B cell (primary cell): ENCODE measurements at regions not wholly inside any gene's neighbourhood (a gene's known extent, or its start where the extent isn't known, plus 50 kb on each side); places are given as distances from the start of the nearest gene placed in this dataset.

Experiments
- ATAC-seq: fragments of 200-7000 bp; cut with Tn5 transposase; one replicate; pipeline ENCODE4 v1.10.0; 2021; ENCODE audit warnings: low read depth, mild to moderate bottlenecking, moderate number of reproducible peaks, moderate library complexity
- CTCF ChIA-PET: fragments of 350-600 bp; sonication (Branson Sonifier 250); formaldehyde crosslinking; loops from one replicate; lab custom pipeline; 2021; ENCODE audit warnings: antibody characterized with exemption, inconsistent platforms; lab: Charles Lee
- POLR2A ChIA-PET: fragments of 350-600 bp; sonication (Branson Sonifier 250); formaldehyde crosslinking; loops from one replicate; lab custom pipeline; 2021; ENCODE audit warnings: antibody characterized with exemption; lab: Charles Lee
- DNase-seq: peaks from one replicate; pipeline ENCODE4 v3.0.0; 2013
- H2AFZ ChIP-seq: 2 replicates; pipeline ENCODE4 v1.6.1; 2012; ENCODE audit warnings: mild to moderate bottlenecking, low read depth, low read length; ENCODE audit not compliant: insufficient read depth, poor library complexity, severe bottlenecking
- H3K27ac ChIP-seq, 2 donors: 1 replicate in 1 of 2; 2 replicates in 1 of 2; pipeline ENCODE4 v1.5.1; 2012 to 2013; ENCODE audit warnings: low read length in 2 of 2, mild to moderate bottlenecking in 2 of 2, moderate library complexity in 1 of 2
- H3K27me3 ChIP-seq, 4 experiments: fragments of 200-600 bp in 1 of 4; sonication (generic) in 1 of 4; replicated peaks in 1 of 4; 1 replicate in 2 of 4; 2 replicates in 2 of 4; pipeline versions ENCODE4 v1.6.1 to v1.7.0; 2013 to 2016; ENCODE audit warnings: low read length in 3 of 4, mild to moderate bottlenecking in 2 of 4, mixed read lengths in 1 of 4, moderate library complexity in 1 of 4; ENCODE audit not compliant: insufficient read depth in 4 of 4, control insufficient read depth in 3 of 4; ENCODE audit errors: control extremely low read depth in 1 of 4
- H3K36me3 ChIP-seq, 2 experiments: replicated peaks in 1 of 2; 1 replicate in 1 of 2; 2 replicates in 1 of 2; pipeline versions ENCODE4 v1.6.1 to v1.7.1; 2013; ENCODE audit warnings: low read length in 1 of 2; ENCODE audit not compliant: insufficient read depth in 2 of 2, control insufficient read depth in 1 of 2; ENCODE audit errors: control extremely low read depth in 1 of 2, extremely low read depth in 1 of 2
- H3K4me1 ChIP-seq, 2 donors: fragments of 200-600 bp in 1 of 2; sonication (generic) in 1 of 2; 1 replicate in 1 of 2; 2 replicates in 1 of 2; pipeline versions ENCODE4 v1.5.1 to v1.6.1; 2013 to 2017; ENCODE audit warnings: low read length in 2 of 2; ENCODE audit not compliant: control insufficient read depth in 2 of 2, insufficient read depth in 2 of 2
- H3K4me2 ChIP-seq: replicated peaks from 2 replicates; pipeline ENCODE3; 2012; ENCODE audit warnings: mild to moderate bottlenecking, low read depth, low read length; ENCODE audit not compliant: poor library complexity, severe bottlenecking
- H3K4me3 ChIP-seq, 5 experiments: fragments of 200-600 bp in 1 of 5; sonication (generic) in 1 of 5; 1 replicate in 3 of 5; 2 replicates in 2 of 5; pipeline versions ENCODE4 v1.5.1 to v1.7.0; 2011 to 2016; ENCODE audit warnings: low read length in 4 of 5, mild to moderate bottlenecking in 4 of 5, low read depth in 2 of 5, control low read depth in 1 of 5, moderate library complexity in 1 of 5; ENCODE audit not compliant: insufficient read depth in 1 of 5; ENCODE audit errors: control extremely low read depth in 1 of 5, extremely low read depth in 1 of 5
- H3K79me2 ChIP-seq: fragments of 200-600 bp; sonication (generic); one replicate; pipeline ENCODE4 v1.6.0; 2016; ENCODE audit warnings: low read length; ENCODE audit not compliant: control insufficient read depth, insufficient read depth
- H3K9ac ChIP-seq: fragments of 200-600 bp; sonication (generic); 2 replicates; pipeline ENCODE4 v1.6.1; 2017; ENCODE audit warnings: mild to moderate bottlenecking, low read length, moderate library complexity
- H3K9me3 ChIP-seq, 3 donors: one replicate each; pipeline versions ENCODE4 v1.6.1 to v1.7.1; 2013; ENCODE audit warnings: low read length in 2 of 3; ENCODE audit not compliant: control insufficient read depth in 2 of 3, insufficient read depth in 1 of 3; ENCODE audit errors: control extremely low read depth in 1 of 3
- H4K20me1 ChIP-seq: 2 replicates; pipeline ENCODE4 v1.6.0; 2012; ENCODE audit warnings: mild to moderate bottlenecking, low read length; ENCODE audit not compliant: insufficient read depth, control insufficient read depth, poor library complexity, severe bottlenecking
- H3K27ac Mint-ChIP-seq: one replicate; pipeline ENCODE4 v1.8.0; 2021; ENCODE audit warnings: mixed read lengths
- H3K27me3 Mint-ChIP-seq: one replicate; pipeline ENCODE4 v1.8.0; 2021; ENCODE audit warnings: mixed read lengths
- H3K4me1 Mint-ChIP-seq: one replicate; pipeline ENCODE4 v1.8.0; 2021; ENCODE audit warnings: mixed read lengths
- H3K4me3 Mint-ChIP-seq: one replicate; pipeline ENCODE4 v1.8.0; 2021; ENCODE audit warnings: mixed read lengths
- H3K9me3 Mint-ChIP-seq: one replicate; pipeline ENCODE4 v1.8.0; 2022; ENCODE audit warnings: mixed read lengths; ENCODE audit not compliant: insufficient read depth
- EZH2 ChIP-seq: IDR thresholded peaks from 2 replicates; pipeline ENCODE4 v1.6.1; 2012; ENCODE audit warnings: borderline replicate concordance, low read depth, mild to moderate bottlenecking, moderate library complexity, low read length; ENCODE audit not compliant: insufficient read depth, poor library complexity, severe bottlenecking
- WGBS: methylation state at CpG from one replicate; pipeline ENCODE4 v1.1.5; 2013; ENCODE audit warnings: missing lambda C conversion rate; ENCODE audit not compliant: insufficient coverage; 5-methylcytosine and 5-hydroxymethylcytosine counted together
- intact Hi-C: fragments of 100-400 bp; cut with micrococcal nuclease; formaldehyde crosslinking; loops from one replicate; pipeline ENCODE4 v1.10.0; 2022
- TF ChIP-seq, protein P1 (sequence below): fragments of 200-600 bp; IDR thresholded peaks from one replicate; pipeline ENCODE4 v1.8.0; 2022; ENCODE audit warnings: antibody characterized with exemption, mild to moderate bottlenecking

DNA sequence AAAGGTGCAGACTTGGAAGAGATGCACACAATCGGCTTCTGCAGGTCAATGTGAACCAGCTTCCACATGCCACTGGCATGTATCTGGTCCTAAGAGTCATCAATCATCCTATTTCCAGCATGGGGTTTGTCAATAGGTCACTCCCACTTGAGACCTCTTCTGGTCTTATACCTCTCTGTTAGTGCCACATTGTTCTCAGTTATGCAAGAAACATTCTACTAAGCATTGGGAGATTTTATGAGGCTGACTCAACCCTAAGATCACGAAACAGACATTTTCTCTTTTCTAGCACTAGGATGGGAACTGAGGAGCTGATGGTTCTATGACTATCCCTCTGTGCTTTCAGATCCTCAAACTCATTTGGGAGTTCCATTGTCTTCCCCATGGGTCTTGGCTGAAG is 581.5 kb upstream of the KLF12 start:
- Mint-ChIP-seq H3K9me3 (no peaks in the 10 kb centered on the region), H3K4me1 (no peaks in the 10 kb centered on the region), H3K27ac (no peak overlapping the region), H3K27me3 (no peaks in the 10 kb centered on the region), H3K4me3 (no peak overlapping the region)
- H3K27ac ChIP-seq: no peak overlapping the region
- no peaks in the 10 kb centered on the region for H3K4me1 ChIP-seq
- ChIA-PET POLR2A (no interaction called here), CTCF (interaction anchor here (0.6 kb wide), 1 partner anchor 1875 kb away, joined by 4 read pairs; no protein-coding TSS in a partner anchor)
- H3K27me3 ChIP-seq: no peaks in the 10 kb centered on the region
- no peak overlapping the region for H2AFZ ChIP-seq
- H3K36me3 ChIP-seq: no peaks in the 10 kb centered on the region
- WGBS: 86% methylated on average over 1 of the region's 2 CpGs
- H3K4me3 ChIP-seq: no peak overlapping the region
- H3K4me2 ChIP-seq: no peak overlapping the region
- H3K9me3 ChIP-seq: no peaks in the 10 kb centered on the region
- no peaks in the 10 kb centered on the region for H4K20me1 ChIP-seq
- no peak for DNase-seq
- intact Hi-C loops: no loop called here
- no peak overlapping the region for H3K9ac ChIP-seq
- no peak for TF ChIP-seq EZH2
- TF ChIP-seq, protein P1, sequence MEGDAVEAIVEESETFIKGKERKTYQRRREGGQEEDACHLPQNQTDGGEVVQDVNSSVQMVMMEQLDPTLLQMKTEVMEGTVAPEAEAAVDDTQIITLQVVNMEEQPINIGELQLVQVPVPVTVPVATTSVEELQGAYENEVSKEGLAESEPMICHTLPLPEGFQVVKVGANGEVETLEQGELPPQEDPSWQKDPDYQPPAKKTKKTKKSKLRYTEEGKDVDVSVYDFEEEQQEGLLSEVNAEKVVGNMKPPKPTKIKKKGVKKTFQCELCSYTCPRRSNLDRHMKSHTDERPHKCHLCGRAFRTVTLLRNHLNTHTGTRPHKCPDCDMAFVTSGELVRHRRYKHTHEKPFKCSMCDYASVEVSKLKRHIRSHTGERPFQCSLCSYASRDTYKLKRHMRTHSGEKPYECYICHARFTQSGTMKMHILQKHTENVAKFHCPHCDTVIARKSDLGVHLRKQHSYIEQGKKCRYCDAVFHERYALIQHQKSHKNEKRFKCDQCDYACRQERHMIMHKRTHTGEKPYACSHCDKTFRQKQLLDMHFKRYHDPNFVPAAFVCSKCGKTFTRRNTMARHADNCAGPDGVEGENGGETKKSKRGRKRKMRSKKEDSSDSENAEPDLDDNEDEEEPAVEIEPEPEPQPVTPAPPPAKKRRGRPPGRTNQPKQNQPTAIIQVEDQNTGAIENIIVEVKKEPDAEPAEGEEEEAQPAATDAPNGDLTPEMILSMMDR: no peak
- no peak for ATAC-seq
- H3K79me2 ChIP-seq: no peaks in the 10 kb centered on the region

DNA sequence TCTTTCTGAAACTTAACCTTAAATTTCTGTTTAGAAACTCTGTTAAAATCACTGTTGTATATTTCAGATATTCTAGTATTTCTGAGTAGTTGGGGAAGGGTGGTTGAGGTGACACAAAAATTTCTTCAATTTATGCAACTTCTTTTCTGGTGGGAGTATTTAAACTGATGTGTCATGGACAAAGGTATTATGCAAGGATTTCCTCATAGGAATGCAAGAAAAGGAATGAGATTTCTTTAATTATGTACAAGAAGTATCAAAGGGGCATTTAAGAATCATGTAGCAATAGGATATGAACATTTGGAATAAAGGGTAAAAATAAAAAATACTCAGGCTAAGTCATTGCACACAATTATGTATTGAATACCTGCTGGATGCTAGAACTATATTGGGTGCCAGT is 575.8 kb upstream of the KLF12 start:
- no peaks in the 10 kb centered on the region for H3K27me3 ChIP-seq
- H3K79me2 ChIP-seq: no peaks in the 10 kb centered on the region
- TF ChIP-seq EZH2: no peak
- TF ChIP-seq, protein P1: no peak
- Mint-ChIP-seq H3K9me3 (no peaks in the 10 kb centered on the region), H3K4me3 (no peak overlapping the region), H3K4me1 (no peaks in the 10 kb centered on the region), H3K27ac (no peak overlapping the region), H3K27me3 (no peaks in the 10 kb centered on the region)
- H3K27ac ChIP-seq: no peak overlapping the region
- ATAC-seq (no peak), DNase-seq (no peak)
- no peaks in the 10 kb centered on the region for H3K4me1 ChIP-seq
- no peak overlapping the region for H2AFZ ChIP-seq
- H3K36me3 ChIP-seq: no peaks in the 10 kb centered on the region
- ChIA-PET CTCF (no interaction called here), POLR2A (no interaction called here)
- H4K20me1 ChIP-seq: no peaks in the 10 kb centered on the region
- intact Hi-C loops: no loop called here
- H3K9ac ChIP-seq: no peak overlapping the region
- H3K9me3 ChIP-seq: no peaks in the 10 kb centered on the region
- H3K4me2 ChIP-seq: no peak overlapping the region
- H3K4me3 ChIP-seq: no peak overlapping the region
